Panc1 (cell line): ENCODE measurements at regions not wholly inside any gene's neighbourhood (a gene's known extent, or its start where the extent isn't known, plus 50 kb on each side); places are given as distances from the start of the nearest gene placed in this dataset.
"Not testable (repeated sequence)": the region's sequence is repeated elsewhere in the genome, so short reads cannot be mapped to it uniquely, and the experiment has no call there.

Source experiments
- CTCF ChIP-seq: fragments of 450-650 bp; IDR thresholded peaks from 2 replicates; pipeline ENCODE4 v1.5.1; 2017; ENCODE audit warnings: mild to moderate bottlenecking
- POLR2AphosphoS5 ChIP-seq: IDR thresholded peaks from 2 replicates; pipeline ENCODE4 v1.6.1; 2012; ENCODE audit warnings: mild to moderate bottlenecking, low read depth, low read length, moderate library complexity
- REST ChIP-seq, 2 experiments: IDR thresholded peaks; 2 replicates each; pipeline ENCODE4 v1.6.1; 2011 to 2012; ENCODE audit warnings: low read depth in 2 of 2, control low read depth in 1 of 2, low read length in 1 of 2, mild to moderate bottlenecking in 1 of 2, moderate library complexity in 1 of 2; ENCODE audit not compliant: insufficient read depth in 1 of 2

GRCh38 chr2:87519158-87520011 lies 228.5 kb upstream of the PLGLB2 start:
- TF ChIP-seq CTCF; REST (IDR thresholded peaks at IDR 0.05; ENCODE audit: insufficient read depth in 1 of 2, low read depth in 2 of 2, low read length in 1 of 2); POLR2AphosphoS5: not testable (repeated sequence)
